ENCODE measurements at regions not wholly inside any gene's neighbourhood (a gene's known extent, or its start where the extent isn't known, plus 50 kb on each side); places are given as distances from the start of the nearest gene placed in this dataset.

DNA sequence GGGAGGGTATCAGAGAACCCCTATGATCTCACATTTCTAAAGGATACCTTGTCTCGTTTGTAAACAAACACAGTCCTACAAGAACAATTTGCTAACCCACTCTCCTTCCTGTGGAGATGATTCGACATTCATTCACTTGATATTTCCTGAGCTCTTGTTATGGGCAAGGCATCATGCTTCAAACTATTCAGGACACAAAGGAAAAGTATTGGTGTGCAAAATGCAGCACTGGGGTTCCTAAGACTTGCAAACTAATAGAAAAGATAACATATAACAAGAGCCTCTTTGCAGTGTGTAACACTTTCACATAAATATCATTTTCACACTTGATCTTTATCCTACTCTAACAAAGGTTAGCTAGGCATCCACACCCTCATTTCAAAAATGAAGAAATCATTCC, 211.5 kb upstream of the BLID start:
- Histone ChIP-seq H3K4me1 (ENCODE audit: control insufficient read depth in 3 of 3, insufficient read depth in 2 of 3, low read depth in 1 of 3, low read length in 2 of 3) (no peaks in the 10 kb centered on the region), H3K9me3 (ENCODE audit: control insufficient read depth in 2 of 2, insufficient read depth in 1 of 2, low read depth in 1 of 2, low read length in 1 of 2) (no peaks in the 10 kb centered on the region), H3K27me3 (ENCODE audit: control insufficient read depth in 3 of 3, insufficient read depth in 3 of 3, low read length in 3 of 3) (no peaks in the 10 kb centered on the region), H3K36me3 (ENCODE audit: control insufficient read depth in 3 of 3, insufficient read depth in 2 of 3, low read depth in 1 of 3, low read length in 3 of 3) (no peaks in the 10 kb centered on the region), H3K4me3 (ENCODE audit: low read depth in 1 of 3, low read length in 3 of 3) (no peak overlapping the region), H3K27ac (ENCODE audit: low read depth in 1 of 3, low read length in 2 of 3) (no peak overlapping the region)
- no peak for FAIRE-seq
- 35 to 43% (median 40%) methylated on average over 2 of the region's 2 CpGs for WGBS, 3 donors
- DNase-seq: no peak

DNA sequence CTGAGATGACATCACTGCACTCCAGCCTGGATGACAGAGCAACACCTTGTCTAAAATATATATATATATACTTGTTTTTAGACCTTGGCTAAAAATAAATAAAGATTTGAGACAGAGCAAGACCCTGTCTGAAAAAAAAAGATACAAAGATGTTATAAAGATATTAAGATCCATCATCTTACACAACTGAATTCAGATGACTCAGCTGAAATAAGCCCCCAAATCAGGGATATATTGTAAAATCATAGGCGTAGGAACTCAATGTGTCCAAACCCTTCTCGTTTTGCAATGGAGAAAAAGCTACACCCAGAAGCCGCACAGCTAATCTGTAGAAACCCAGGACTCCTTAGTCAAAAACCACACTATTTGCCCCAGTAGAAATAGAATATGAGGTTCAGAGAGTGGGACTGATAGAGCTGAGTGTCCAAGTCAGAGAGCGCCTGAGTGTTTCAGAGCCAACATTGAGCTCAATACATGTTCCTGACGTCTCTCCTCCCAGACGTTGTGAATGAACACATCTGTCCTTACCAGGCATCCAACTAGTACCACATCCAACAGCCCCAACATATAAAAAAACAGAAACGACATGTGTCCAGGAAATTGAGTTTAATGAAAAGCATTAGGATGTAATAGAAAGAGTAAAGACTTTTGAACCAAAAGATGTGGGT, 207.9 kb upstream of the BLID start:
- H3K36me3 ChIP-seq (ENCODE audit: control insufficient read depth in 3 of 3, insufficient read depth in 2 of 3, low read depth in 1 of 3, low read length in 3 of 3): no peaks in the 10 kb centered on the region
- H3K4me1 ChIP-seq (ENCODE audit: control insufficient read depth in 3 of 3, insufficient read depth in 2 of 3, low read depth in 1 of 3, low read length in 2 of 3): no peaks in the 10 kb centered on the region
- 68 to 78% (median 75%) methylated on average over 7 of the region's 7 CpGs for WGBS, 3 donors
- DNase-seq (no peak), FAIRE-seq (no peak)
- H3K27ac ChIP-seq (ENCODE audit: low read depth in 1 of 3, low read length in 2 of 3): no peak overlapping the region
- H3K4me3 ChIP-seq (ENCODE audit: low read depth in 1 of 3, low read length in 3 of 3): no peak overlapping the region
- H3K27me3 ChIP-seq (ENCODE audit: control insufficient read depth in 3 of 3, insufficient read depth in 3 of 3, low read length in 3 of 3): no peaks in the 10 kb centered on the region
- no peaks in the 10 kb centered on the region for H3K9me3 ChIP-seq (ENCODE audit: control insufficient read depth in 2 of 2, insufficient read depth in 1 of 2, low read depth in 1 of 2, low read length in 1 of 2)

GRCh38 chr11:122322329-122322728, 206.3 kb upstream of the BLID start:
- Histone ChIP-seq H3K4me1 (ENCODE audit: control insufficient read depth in 3 of 3, insufficient read depth in 2 of 3, low read depth in 1 of 3, low read length in 2 of 3) (no peaks in the 10 kb centered on the region), H3K36me3 (ENCODE audit: control insufficient read depth in 3 of 3, insufficient read depth in 2 of 3, low read depth in 1 of 3, low read length in 3 of 3) (no peaks in the 10 kb centered on the region), H3K4me3 (ENCODE audit: low read depth in 1 of 3, low read length in 3 of 3) (no peak overlapping the region), H3K27ac (ENCODE audit: low read depth in 1 of 3, low read length in 2 of 3) (no peak overlapping the region), H3K27me3 (ENCODE audit: control insufficient read depth in 3 of 3, insufficient read depth in 3 of 3, low read length in 3 of 3) (no peaks in the 10 kb centered on the region), H3K9me3 (ENCODE audit: control insufficient read depth in 2 of 2, insufficient read depth in 1 of 2, low read depth in 1 of 2, low read length in 1 of 2) (no peaks in the 10 kb centered on the region)
- FAIRE-seq (no peak), DNase-seq (no peak)
- WGBS, 3 donors: 47 to 64% (median 57%) methylated on average over 3 of the region's 3 CpGs

DNA sequence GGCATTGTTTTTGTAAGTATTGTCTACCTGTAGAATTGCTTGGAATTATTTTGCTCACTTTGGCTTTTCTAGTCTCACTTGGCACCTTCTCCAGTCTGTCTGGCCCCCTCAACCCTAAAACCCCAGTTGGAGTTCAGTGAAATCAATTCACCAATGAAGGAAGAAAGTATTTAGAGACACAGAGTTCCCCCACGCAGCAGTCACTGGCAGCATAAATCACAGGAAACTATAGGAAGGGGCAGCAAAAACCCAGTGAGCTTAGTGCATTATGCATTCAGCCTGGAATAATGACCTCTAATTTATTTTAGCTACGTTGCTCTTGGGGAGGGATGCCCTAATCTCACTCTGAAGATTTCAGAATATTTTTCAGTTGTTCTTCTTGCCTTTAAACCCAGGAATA, 204.7 kb upstream of the BLID start:
- no peak overlapping the region for H3K27ac ChIP-seq (ENCODE audit: low read depth in 1 of 3, low read length in 2 of 3)
- no peaks in the 10 kb centered on the region for H3K9me3 ChIP-seq (ENCODE audit: control insufficient read depth in 2 of 2, insufficient read depth in 1 of 2, low read depth in 1 of 2, low read length in 1 of 2)
- H3K4me1 ChIP-seq (ENCODE audit: control insufficient read depth in 3 of 3, insufficient read depth in 2 of 3, low read depth in 1 of 3, low read length in 2 of 3): no peaks in the 10 kb centered on the region
- H3K4me3 ChIP-seq (ENCODE audit: low read depth in 1 of 3, low read length in 3 of 3): no peak overlapping the region
- H3K36me3 ChIP-seq (ENCODE audit: control insufficient read depth in 3 of 3, insufficient read depth in 2 of 3, low read depth in 1 of 3, low read length in 3 of 3): no peaks in the 10 kb centered on the region
- DNase-seq: no peak
- WGBS, 3 donors: 43 to 62% (median 54%) methylated on average over 2 of the region's 2 CpGs
- no peak for FAIRE-seq
- H3K27me3 ChIP-seq (ENCODE audit: control insufficient read depth in 3 of 3, insufficient read depth in 3 of 3, low read length in 3 of 3): no peaks in the 10 kb centered on the region

- Histone ChIP-seq H3K4me3 (ENCODE audit: low read depth in 1 of 3, low read length in 3 of 3) (no peak overlapping the region), H3K9me3 (ENCODE audit: control insufficient read depth in 2 of 2, insufficient read depth in 1 of 2, low read depth in 1 of 2, low read length in 1 of 2) (no peaks in the 10 kb centered on the region), H3K27me3 (ENCODE audit: control insufficient read depth in 3 of 3, insufficient read depth in 3 of 3, low read length in 3 of 3) (no peaks in the 10 kb centered on the region), H3K4me1 (ENCODE audit: control insufficient read depth in 3 of 3, insufficient read depth in 2 of 3, low read depth in 1 of 3, low read length in 2 of 3) (no peaks in the 10 kb centered on the region), H3K36me3 (ENCODE audit: control insufficient read depth in 3 of 3, insufficient read depth in 2 of 3, low read depth in 1 of 3, low read length in 3 of 3) (no peaks in the 10 kb centered on the region), H3K27ac (ENCODE audit: low read depth in 1 of 3, low read length in 2 of 3) (no peak overlapping the region)
- DNase-seq: no peak
- WGBS, 3 donors: 60 to 70% (median 61%) methylated on average over 8 of the region's 8 CpGs
- FAIRE-seq: no peak
These were observed 203.9 kb upstream of the BLID start for GRCh38 chr11:122319691-122320620.

DNA sequence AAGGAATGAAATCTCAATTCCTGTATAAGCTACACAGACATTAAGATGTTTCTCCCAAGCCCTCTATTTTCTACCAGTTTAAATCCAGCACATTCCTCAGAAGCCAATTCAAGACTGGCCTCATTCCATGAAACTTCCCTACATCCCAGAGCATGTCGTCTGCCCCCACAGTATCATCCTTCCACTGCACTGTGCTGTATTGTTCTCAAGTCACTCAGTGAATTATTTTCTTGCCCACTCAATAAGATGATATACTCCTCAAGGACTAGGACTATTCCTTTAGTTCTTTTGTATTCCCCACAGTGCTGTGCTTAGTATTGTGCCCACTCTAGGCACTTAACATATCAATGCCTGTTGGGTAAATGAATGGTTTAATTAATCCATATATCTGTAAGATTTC, 203.1 kb upstream of the BLID start:
- WGBS, 3 donors: 40 to 62% (median 46%) methylated on average over 1 of the region's 1 CpG
- no peak for FAIRE-seq

DNA sequence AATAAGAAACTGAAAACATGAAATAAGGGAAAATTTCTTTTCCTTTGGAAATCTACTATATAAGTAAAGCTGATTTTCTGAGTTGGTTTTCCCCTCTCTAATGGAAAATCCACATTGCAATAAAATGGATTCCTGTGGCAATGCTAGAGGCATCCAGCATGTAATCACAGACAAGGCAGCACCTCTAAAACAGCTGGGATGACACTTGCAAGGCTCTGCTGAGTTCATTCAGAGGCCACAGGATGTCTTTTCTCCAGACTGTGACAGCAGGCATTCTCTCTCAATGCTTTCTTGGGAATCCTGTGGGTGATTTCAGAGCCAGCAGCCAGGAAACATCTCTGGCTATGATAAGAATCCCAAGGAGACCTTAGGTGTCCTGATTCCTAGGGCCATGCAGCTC, 201.3 kb upstream of the BLID start:
- Histone ChIP-seq H3K4me1 (ENCODE audit: control insufficient read depth in 3 of 3, insufficient read depth in 2 of 3, low read depth in 1 of 3, low read length in 2 of 3) (no peaks in the 10 kb centered on the region), H3K9me3 (ENCODE audit: control insufficient read depth in 2 of 2, insufficient read depth in 1 of 2, low read depth in 1 of 2, low read length in 1 of 2) (no peaks in the 10 kb centered on the region), H3K4me3 (ENCODE audit: low read depth in 1 of 3, low read length in 3 of 3) (no peak overlapping the region), H3K36me3 (ENCODE audit: control insufficient read depth in 3 of 3, insufficient read depth in 2 of 3, low read depth in 1 of 3, low read length in 3 of 3) (no peaks in the 10 kb centered on the region), H3K27ac (ENCODE audit: low read depth in 1 of 3, low read length in 2 of 3) (peak overlapping the region in 1 of 3 donors; percentile 28), H3K27me3 (ENCODE audit: control insufficient read depth in 3 of 3, insufficient read depth in 3 of 3, low read length in 3 of 3) (no peaks in the 10 kb centered on the region)
- DNase-seq (peak in 1 of 2 donors; percentile 10), FAIRE-seq (no peak)

More for the DNA sequence above, 203.1 kb upstream of the BLID start:
- no peaks in the 10 kb centered on the region for H3K36me3 ChIP-seq (ENCODE audit: control insufficient read depth in 3 of 3, insufficient read depth in 2 of 3, low read depth in 1 of 3, low read length in 3 of 3)
- no peak overlapping the region for H3K4me3 ChIP-seq (ENCODE audit: low read depth in 1 of 3, low read length in 3 of 3)
- no peak overlapping the region for H3K27ac ChIP-seq (ENCODE audit: low read depth in 1 of 3, low read length in 2 of 3)
- no peaks in the 10 kb centered on the region for H3K4me1 ChIP-seq (ENCODE audit: control insufficient read depth in 3 of 3, insufficient read depth in 2 of 3, low read depth in 1 of 3, low read length in 2 of 3)
- DNase-seq: no peak
- H3K27me3 ChIP-seq (ENCODE audit: control insufficient read depth in 3 of 3, insufficient read depth in 3 of 3, low read length in 3 of 3): no peaks in the 10 kb centered on the region
- H3K9me3 ChIP-seq (ENCODE audit: control insufficient read depth in 2 of 2, insufficient read depth in 1 of 2, low read depth in 1 of 2, low read length in 1 of 2): no peaks in the 10 kb centered on the region

DNA sequence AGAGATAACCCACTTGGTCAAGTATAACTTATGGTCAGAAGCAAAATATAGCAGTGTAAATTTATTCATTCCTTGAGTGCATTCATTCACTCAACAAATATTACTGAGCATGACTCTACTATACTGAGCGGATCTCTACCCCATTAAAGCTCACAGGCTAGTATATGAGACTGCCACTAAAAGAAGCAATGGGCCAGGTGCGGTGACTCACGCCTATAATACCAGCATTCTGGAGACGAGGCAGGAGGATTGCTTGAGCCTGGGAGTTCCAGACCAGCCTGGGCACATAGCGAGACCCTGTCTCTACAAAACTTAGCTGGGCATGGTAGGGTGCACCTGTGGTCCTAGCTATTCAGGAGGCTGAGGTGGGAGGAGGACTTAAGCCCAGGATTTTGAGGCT, 197.6 kb upstream of the BLID start:
- Histone ChIP-seq H3K4me1 (ENCODE audit: control insufficient read depth in 3 of 3, insufficient read depth in 2 of 3, low read depth in 1 of 3, low read length in 2 of 3) (no peaks in the 10 kb centered on the region), H3K9me3 (ENCODE audit: control insufficient read depth in 2 of 2, insufficient read depth in 1 of 2, low read depth in 1 of 2, low read length in 1 of 2) (no peaks in the 10 kb centered on the region), H3K36me3 (ENCODE audit: control insufficient read depth in 3 of 3, insufficient read depth in 2 of 3, low read depth in 1 of 3, low read length in 3 of 3) (no peaks in the 10 kb centered on the region), H3K4me3 (ENCODE audit: low read depth in 1 of 3, low read length in 3 of 3) (no peak overlapping the region), H3K27me3 (ENCODE audit: control insufficient read depth in 3 of 3, insufficient read depth in 3 of 3, low read length in 3 of 3) (no peaks in the 10 kb centered on the region), H3K27ac (ENCODE audit: low read depth in 1 of 3, low read length in 2 of 3) (no peak overlapping the region)
- DNase-seq (no peak), FAIRE-seq (no peak)
- WGBS, 3 donors: 53 to 86% (median 73%) methylated on average over 5 of the region's 5 CpGs

All from small intestine (tissue), 7 donors.